Right ventricle myocardium superior (tissue), 1 donor: ENCODE measurements at regions not wholly inside any gene's neighbourhood (a gene's known extent, or its start where the extent isn't known, plus 50 kb on each side); places are given as distances from the start of the nearest gene placed in this dataset.
"Not testable (repeated sequence)": the region's sequence is repeated elsewhere in the genome, so short reads cannot be mapped to it uniquely, and the experiment has no call there.

ENCODE experiments used
- ATAC-seq: fragments of 200-7000 bp; cut with Tn5 transposase; one replicate; pipeline ENCODE4 v1.9.1; 2020; ENCODE audit warnings: mild to moderate bottlenecking; ENCODE audit not compliant: poor library complexity
- DNase-seq: peaks from one replicate; pipeline ENCODE4 v3.0.0-alpha.2; 2020
- intact Hi-C: fragments of 100-400 bp; cut with DNase I; formaldehyde crosslinking; loops from one replicate; pipeline ENCODE4 v1.11.2; 2022
- donor health status: DM: no; HTN: yes; CAD: no; lungs with severe emphysema.

DNA sequence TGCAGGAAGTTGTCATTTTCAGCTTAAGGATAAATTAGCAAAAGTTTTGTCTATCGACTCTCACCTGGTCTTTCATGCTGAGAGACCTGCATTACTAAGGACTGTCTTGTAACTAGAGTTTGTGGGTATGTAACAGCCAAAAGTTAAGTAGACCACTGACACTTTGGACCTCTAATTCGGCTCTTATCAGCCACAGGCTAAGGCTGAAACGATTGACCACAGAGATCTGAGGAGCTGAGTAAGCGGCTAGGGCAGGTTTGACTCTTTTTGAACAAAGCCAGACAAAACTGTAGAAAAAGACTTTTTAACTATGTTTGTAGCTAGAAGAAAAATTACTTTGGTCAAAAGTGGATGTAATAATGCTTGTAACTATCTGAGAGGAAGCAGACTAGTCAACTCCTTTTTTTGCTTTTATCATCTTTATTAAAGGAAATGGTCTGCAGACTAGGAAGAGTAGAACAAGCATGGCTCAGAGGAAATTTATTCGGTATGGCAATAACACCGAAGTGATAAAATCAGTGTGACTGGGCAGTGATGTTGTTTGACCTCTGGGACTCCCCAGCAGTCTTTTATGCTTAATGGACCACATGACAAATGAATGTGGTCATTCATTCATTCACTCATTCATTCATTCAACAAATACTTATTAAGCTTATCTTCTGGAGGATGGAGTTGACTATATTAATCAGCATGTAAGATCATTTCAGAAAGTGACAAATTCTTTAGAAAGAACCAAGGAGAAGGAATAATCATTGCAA lies 725.0 kb upstream of the HS3ST5 start:
- ATAC-seq = no peak
- DNase-seq = no peak
- intact Hi-C loops = no loop called here

DNA sequence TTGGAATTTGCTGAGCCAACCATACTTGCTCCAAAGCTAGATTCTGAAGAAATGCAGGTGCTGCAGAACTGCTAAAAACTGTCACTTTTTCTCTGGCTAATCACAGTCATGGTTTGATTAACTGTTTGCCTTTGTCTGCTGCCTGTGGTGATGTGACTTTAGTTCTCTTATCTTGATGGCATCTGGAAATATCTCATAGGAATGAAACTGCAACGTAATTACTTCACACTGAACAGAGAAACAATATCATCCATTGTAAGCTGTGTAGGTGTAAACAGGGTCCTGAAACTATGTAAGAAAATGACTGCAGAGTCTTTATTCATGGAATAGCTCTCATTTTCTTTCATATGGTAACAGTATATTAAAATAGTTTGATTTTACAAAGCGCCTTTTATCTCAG lies 721.9 kb upstream of the HS3ST5 start:
- ATAC-seq (no peak), DNase-seq (no peak)
- intact Hi-C loops = no loop called here

DNA sequence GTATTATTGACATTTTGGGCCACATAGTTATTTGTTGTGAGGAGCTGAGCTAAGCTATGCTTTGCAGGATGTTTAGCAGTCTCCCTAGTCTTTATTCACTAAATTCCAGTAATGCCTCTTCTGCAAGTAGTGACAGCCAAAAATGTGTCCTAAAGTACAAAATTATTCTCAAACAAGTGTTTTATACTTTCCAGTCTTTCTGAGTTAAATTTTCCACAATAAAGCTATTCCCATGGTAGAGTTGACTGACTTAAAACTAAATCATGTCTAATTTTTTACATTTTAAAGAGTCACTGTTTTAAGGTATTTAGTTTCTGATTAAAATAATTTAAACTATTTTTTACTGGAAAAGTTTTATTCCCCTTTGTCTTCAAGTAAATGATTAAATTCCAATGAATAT lies 717.8 kb upstream of the HS3ST5 start:
- DNase-seq (no peak), ATAC-seq (no peak)
- intact Hi-C loops = no loop called here

DNA sequence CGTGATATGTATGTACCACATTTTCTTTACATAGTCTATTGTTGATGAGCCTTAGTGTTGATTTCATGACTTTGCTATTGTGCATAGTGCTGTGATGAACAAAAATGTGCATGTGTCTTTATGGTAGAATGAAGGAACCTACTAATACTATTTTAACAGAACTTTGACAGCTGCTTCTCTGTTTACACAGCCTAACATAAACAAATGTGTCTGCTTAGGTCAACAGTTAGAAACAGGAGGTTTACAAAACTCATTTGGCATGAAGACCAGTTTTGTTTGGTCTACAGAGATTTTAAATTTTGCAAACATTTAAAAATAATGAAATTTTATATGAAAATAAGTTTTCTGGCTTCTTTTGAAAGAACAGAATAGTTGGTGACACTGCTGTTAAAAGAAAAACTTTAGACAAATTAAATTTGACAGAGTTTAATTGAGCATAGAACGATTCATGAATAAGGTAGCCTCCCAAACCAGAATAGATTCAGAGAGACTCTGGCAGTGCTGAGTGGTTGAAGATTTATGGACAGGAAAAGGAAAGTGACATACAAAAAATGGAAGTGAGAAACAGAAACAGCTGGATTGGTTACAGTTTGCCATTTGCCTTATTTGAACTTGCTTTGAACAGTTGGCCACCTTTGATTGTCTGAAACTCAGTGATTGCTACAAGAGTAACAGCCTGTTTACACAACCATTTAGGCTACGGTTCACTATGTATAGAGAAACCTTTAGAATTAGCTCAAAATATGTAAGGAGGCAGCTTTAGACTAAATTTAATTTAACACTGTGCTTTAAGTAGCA lies 715.8 kb upstream of the HS3ST5 start:
- intact Hi-C loops = no loop called here
- DNase-seq = no peak
- ATAC-seq = no peak

DNA sequence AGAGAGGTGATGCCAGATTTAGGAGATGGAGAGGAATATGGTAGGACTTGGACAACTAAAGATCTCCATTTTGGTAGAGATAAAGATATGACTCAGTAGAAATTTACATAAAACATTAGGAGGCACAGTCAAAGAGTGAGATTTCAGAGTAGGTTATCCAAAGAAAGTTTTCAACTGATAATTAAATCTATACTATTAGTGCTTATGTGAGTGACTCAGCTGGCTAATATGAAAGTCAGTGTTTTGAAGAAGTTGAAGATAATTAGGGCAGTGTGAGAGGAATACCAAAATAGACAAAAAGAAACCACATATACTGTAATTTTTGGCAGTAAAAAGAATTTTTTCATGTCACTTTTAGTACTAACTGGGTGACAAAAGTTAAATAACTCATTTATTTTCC lies 712.8 kb upstream of the HS3ST5 start:
- ATAC-seq = no peak
- intact Hi-C loops = no loop called here
- DNase-seq = no peak

DNA sequence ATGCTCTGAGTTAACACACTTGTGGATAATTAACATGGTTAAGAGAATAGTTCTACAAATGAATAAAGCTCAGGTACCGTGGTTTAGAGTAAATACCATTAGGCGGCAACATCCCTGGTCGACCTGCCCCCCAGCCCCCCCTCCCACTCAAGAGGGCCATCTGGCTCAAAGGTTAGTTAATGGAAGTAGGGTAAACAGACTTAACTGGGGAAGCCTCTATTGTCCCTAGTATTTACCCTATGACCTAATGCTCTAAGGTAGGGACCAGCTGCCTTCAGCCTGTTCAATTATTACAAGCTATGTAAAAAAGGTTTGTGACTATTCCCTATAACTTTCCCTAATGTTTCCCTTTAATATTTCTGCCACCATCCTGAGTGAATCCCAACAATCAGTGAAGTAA lies 711.4 kb upstream of the HS3ST5 start:
- intact Hi-C loops, DNase-seq, ATAC-seq: not testable (repeated sequence)

DNA sequence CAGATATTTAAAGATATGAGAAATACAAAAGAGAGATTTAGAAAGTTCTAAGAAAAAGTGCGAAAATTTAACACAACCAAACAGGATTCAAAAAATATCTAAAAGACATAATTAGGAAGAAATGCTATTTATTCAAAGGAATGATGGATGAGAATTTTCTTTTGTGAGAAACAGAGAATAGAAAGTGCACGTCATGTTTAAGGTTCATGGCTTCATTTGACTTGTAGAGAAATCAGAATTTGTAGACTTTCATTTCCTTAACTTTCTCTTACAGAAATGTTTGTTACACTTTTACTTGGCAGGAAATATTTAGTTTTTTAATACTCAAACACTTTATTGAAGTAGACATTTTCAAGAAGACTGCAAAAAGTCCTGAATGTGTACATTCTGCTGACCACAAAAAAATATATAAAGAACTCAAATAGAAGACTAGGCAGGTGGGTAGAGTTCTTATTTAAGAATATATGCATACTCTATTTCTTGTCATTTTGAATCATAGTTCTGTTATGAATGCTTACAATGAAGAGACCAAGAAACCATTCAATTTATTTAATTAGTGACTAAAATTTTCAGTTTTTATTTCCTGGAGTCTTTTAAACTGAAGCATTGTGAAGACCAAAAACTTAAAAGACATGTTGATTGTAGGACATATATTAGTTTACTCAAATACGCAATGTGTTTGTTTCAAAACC lies 710.5 kb upstream of the HS3ST5 start:
- intact Hi-C loops = no loop called here
- no peak for ATAC-seq
- DNase-seq = no peak

DNA sequence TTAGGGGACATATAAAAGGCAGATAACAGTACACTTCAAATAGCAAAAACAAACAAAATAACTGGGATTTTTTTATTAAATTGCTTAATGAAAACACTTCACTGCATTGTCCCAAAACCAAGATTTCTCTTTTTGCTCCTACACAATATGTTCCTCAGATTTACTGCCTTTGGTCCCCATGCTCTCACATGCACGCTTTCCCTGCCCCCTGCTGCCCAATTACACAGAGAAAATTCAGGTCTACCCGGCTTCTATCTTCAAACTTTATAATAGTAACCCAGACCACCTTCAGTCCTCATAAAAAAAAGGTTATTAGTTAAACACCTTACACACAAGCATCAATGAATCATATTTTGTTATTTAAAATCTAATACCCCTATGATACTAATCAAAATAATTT lies 673.8 kb upstream of the HS3ST5 start:
- ATAC-seq (no peak), DNase-seq (no peak)
- intact Hi-C loops = no loop called here

DNA sequence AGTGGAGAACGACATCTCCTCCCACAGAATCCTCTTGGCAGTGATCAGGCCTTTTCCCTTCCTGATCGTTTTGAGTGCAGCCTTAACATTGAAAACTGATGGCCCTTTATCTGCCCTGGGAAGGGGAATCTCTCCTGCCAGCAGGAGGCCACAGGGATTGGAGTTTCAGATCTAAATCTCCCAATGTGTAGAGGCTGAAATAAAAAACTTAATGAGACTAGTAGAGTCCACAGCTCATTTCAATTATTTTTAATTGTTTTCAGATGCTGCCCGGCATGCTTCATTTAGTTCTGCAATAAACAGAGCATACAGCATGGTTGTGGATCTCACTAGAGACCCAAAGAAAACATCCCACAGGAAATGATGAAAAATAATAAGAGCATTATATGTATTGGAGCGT lies 662.2 kb upstream of the HS3ST5 start:
- DNase-seq (no peak), ATAC-seq (no peak)
- intact Hi-C loops = no loop called here

DNA sequence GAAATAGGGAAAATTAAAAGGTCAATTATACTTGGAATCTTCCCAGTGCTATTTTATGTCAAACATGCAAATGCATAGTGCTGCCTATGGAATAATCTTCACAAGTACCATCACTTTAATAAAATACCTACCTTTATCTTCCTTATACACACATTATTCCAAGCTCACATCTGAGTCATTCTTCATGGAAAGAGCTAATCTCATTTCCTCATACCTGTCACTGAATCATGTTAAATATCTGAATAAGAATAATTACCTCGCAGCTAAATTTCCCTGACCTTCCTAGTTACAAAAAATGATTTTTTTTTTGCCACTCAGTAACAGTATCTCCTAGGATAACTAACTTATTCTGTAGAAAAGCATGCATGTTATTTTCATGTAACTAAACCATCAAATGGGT lies 661.4 kb upstream of the HS3ST5 start:
- DNase-seq (no peak), ATAC-seq (no peak)
- intact Hi-C loops = no loop called here

DNA sequence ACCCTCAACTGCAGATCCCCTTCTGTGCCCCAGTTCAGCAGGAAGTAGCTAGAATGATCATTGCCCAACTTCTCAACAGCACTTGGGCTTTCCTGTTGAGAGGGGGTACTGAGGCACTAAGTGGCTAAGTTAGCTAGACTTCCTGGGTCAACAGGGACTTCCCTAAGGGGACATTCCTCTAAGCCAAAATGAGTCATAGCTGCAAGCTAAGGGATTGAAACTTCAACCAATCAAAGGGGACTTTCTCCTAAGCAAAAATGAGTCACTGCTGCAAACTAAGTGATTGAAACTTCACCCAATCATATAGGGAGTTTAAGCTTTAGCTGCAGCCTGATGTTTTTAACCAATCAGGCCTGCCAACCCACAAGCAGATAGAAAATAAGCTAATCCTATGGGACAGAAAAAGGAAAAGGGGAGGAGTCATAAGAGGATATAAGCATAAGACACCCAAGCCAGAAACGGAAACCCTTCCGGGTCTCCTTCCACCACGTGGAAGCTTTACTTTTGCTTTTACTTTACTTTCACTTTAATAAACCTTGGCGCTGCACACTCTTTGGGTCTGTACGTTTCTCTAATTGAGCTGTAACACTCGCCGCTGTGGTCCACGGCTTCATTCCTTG lies 659.0 kb upstream of the HS3ST5 start:
- DNase-seq = no peak
- intact Hi-C loops = no loop called here

DNA sequence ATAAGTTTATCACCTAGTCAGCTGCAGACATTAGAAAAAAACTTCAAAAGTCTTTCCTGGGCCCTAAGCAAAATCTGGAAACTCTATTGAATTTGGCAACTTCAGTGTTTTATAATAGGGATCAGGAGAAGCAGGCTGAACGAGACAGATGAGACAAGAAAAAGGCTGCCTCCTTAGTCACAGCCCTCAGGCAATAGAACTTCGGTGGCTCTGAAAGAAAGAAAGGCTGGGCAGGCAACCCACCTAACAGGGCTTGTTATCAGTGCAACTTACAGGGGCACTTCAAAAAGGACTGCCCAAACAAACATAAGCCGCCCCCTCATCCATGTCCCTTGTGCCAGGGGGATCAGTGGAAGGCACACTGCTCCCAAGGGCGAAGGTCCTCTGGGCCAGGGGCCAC lies 657.9 kb upstream of the HS3ST5 start:
- ATAC-seq (no peak), DNase-seq (no peak)
- intact Hi-C loops = no loop called here

More for the DNA sequence above, 659.0 kb upstream of the HS3ST5 start:
- ATAC-seq = no peak

DNA sequence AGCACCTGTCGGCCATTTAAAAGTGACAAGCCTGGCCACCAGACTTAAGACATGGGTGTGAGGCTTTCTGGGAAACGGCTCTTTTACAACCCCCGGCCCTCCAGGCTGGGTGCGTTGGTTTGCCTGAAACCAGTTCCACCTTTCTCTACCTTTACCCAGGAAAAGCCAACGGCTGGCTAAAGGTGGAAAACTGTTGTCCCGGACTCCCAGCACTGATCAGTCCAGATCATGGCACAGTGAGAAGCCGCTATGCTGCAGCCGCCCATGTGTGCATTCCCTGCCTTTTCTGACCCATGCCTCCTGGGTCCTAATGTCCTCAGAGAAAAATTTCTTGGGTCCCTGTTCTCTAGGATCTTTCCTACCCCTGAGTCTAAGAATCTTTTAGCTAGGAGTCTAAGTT lies 655.7 kb upstream of the HS3ST5 start:
- DNase-seq (no peak), ATAC-seq (no peak)
- intact Hi-C loops = no loop called here

DNA sequence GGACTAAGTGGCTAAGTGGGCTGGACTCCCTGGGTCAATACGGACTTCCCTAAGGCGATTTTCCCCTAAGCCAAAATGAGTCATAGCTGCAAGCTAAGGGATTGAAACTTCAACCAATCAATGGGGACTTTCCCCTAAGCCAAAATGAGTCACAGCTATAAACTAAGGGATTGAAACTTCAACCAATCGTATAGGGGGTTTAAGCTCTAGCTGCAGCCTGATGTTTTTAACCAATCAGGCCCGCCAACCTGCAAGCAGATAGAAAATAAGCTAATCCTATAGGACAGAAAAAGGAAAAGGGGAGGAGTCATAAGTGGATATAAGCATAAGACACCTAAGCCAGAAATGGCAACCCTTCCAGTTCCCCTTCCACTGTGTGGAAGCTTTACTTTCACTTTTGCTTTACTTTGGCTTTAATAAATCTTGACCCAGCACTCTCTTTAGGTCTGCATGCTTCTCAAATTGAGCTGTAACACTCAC lies 655.0 kb upstream of the HS3ST5 start:
- no peak for ATAC-seq

DNA sequence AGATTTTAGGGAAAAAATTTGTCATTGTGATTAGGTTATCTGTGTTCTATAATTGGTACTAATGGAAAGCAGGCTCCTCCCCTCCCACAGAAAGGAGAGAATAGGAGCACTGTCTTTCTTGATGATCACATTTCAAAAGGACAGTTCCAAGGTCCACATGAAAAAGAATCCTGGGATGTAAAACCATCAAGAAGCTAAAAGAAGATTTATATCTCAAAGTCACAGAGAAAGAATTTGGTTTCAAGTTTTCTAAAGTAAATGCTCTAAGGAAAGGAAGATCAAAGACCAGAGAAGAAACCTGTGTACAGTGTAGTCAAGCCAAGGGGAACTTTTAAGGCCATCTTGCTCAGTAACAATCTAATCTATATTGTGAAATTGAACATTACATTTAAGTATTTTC lies 652.7 kb upstream of the HS3ST5 start:
- intact Hi-C loops = no loop called here
- DNase-seq (no peak), ATAC-seq (no peak)

More for the DNA sequence above, 655.0 kb upstream of the HS3ST5 start:
- no peak for DNase-seq
- intact Hi-C loops = no loop called here

DNA sequence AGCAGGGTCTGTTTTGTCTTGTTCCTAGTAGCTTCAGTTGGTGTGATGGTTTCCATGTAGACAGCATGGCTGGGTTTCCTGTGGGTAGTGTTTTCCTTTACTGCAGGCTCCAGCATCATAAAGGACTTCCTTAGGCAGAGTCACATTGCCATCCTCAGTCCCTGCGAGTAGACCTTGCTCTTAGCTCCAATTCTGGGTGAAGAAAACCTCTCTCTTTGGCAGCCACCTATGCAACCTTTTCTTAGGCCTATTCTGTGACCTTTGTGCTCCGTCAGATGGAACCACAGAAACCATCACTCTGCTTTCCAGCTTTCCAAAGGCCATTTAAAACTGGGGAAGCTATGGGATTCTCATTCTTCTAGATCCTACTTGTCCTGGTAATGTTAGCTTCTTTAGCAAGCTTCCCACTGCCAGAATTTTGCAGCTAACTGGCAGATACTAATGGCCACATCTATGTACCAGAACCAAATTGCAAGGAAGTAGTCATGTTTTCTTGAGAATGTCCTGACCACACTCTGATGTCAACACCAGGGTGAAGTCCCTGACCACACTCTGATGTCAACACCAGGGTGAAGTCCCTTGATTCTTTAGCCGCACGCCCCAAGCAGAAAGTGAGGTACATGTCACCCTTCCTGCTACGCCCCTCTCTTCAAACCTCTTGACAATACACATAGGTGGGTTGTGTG lies 646.6 kb upstream of the HS3ST5 start:
- intact Hi-C loops = no loop called here
- DNase-seq = no peak
- ATAC-seq = no peak

DNA sequence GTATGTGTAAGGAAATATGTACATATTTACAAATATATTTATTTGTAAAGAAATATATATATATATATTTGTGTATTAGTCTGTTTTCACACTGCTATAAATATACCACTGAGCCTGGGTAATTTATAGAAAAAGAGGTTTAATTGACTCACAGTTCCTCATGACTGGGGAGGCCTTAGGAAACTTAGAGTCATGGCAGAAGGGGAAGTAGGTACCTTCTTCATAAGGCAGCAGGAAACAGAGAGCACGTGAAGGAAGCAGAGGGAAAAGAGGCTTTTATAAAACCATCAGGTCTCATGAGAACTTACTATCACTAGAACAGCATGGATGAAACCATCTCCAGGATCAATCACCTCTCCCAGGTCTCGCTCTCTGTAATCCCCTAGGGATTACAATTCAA lies 644.5 kb upstream of the HS3ST5 start:
- intact Hi-C loops = no loop called here
- no peak for DNase-seq
- ATAC-seq = no peak

DNA sequence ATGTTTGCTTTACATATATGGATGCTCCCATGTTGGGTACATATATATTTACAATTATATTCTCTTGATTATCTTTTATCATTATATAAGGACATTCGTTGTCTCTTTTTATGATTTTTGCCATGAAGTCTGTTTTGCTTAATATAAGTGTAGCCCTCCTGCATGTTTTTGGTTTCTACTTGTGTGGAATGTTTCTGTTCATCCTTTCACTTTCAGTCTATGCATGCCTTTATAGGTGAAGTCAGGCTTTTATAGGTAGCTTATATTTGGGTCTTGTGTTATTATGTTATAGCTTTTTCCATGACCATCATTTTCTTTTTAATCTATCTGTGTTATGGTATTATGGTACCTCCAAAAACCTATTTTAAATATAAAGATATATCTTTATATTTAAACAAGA lies 612.5 kb upstream of the HS3ST5 start:
- intact Hi-C loops = no loop called here
- no peak for DNase-seq
- ATAC-seq = no peak

DNA sequence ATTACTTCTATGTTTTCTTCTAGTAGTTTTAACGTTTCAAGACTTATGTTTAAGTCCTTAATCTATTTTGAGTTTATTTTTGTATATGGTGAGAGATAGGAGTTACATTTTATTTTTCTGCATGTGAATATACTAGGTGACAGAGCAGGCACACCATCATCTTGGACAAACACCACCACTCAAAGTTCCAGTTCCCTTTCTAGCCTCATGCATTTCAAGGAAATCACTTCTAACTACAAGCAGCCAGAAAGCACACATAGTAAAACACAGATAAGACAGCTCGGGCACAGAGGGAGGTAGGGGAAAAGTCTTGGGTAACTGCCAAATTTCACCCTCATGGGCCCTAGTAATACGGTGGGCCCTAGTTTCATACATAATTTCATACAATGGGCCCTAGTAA lies 609.4 kb upstream of the HS3ST5 start:
- intact Hi-C loops = no loop called here
- no peak for ATAC-seq
- no peak for DNase-seq
